ENCODE measurements at regions not wholly inside any gene's neighbourhood (a gene's known extent, or its start where the extent isn't known, plus 50 kb on each side); places are given as distances from the start of the nearest gene placed in this dataset.
"Not testable (repeated sequence)": the region's sequence is repeated elsewhere in the genome, so short reads cannot be mapped to it uniquely, and the experiment has no call there.

GRCh38 chr9:24856601-24857000, 310.9 kb upstream of the IZUMO3 start:
- H3K79me2 ChIP-seq (ENCODE audit: insufficient read depth); CTCF ChIA-PET; H3K4me1 ChIP-seq (ENCODE audit: control insufficient read depth in 1 of 2, insufficient read depth in 2 of 2, low read depth in 1 of 2, low read length in 1 of 2); H4K20me1 ChIP-seq (ENCODE audit: insufficient read depth); H3K9me3 ChIP-seq; POLR2A ChIA-PET; H2AFZ ChIP-seq (ENCODE audit: low read depth); DNase-seq; H3K4me2 ChIP-seq; H3K36me3 ChIP-seq (replicated peaks in 1 of 2; ENCODE audit: control insufficient read depth in 1 of 2, insufficient read depth in 2 of 2, low read length in 1 of 2); H3K27me3 ChIP-seq (ENCODE audit: insufficient read depth); H3K9me2 ChIP-seq; H3F3A ChIP-seq (replicated peaks; ENCODE audit: insufficient read depth); H3K27ac ChIP-seq (ENCODE audit: low read depth in 2 of 2, low read length in 1 of 2); H3K9ac ChIP-seq; H3K4me3 ChIP-seq (ENCODE audit: low read depth in 2 of 2, low read length in 1 of 2): not testable (repeated sequence)
- 0% methylated on average over 1 of the region's 1 CpG for WGBS (ENCODE audit: low lambda C conversion rate)

DNA sequence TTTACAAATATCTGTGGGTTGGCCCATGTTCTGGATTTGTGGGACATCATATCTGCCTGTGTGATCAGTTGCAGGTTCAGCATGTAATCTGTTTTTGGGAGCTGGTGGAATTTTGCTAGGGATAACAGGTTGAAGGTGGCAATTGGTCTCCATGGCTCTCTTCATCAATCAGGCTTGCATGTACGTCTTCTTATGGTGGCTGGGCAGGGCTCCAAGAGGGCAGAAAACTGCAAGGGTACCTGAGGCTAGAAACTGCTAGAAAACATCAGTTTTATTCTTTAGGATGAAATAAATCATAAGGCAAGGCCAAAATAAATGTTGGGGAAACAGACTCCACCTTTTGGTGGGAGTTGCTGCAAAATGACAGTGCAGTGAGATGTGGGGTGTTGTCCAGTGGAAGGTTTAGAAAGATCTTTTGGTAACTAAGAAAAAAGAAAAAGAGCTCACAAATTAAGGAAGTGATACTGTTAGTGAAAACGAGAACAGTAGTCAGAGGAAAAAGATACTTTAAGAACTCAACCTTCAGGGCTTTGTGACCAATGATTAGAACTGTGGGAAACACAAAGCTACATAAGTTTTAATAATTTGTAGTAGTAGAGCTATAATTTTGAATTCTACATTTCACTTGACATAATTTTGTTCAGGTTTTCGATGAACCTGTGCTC, 300.7 kb upstream of the IZUMO3 start:
- H3K9ac ChIP-seq, result no peak overlapping the region
- CTCF ChIA-PET, result no interaction called here
- POLR2A ChIA-PET, result no interaction called here
- no peaks in the 10 kb centered on the region for H3K79me2 ChIP-seq (ENCODE audit: insufficient read depth)
- no peaks in the 10 kb centered on the region for H3K4me1 ChIP-seq (ENCODE audit: control insufficient read depth in 1 of 2, insufficient read depth in 2 of 2, low read depth in 1 of 2, low read length in 1 of 2)
- no peaks in the 10 kb centered on the region for H3F3A ChIP-seq (replicated peaks; ENCODE audit: insufficient read depth)
- WGBS (ENCODE audit: low lambda C conversion rate), result 16% methylated on average over 3 of the region's 3 CpGs
- H3K27ac ChIP-seq (ENCODE audit: low read depth in 2 of 2, low read length in 1 of 2), result no peak overlapping the region
- H3K9me3 ChIP-seq, result no peaks in the 10 kb centered on the region
- no peaks in the 10 kb centered on the region for H4K20me1 ChIP-seq (ENCODE audit: insufficient read depth)
- no peak overlapping the region for H2AFZ ChIP-seq (ENCODE audit: low read depth)
- TF ChIP-seq EP300 (IDR thresholded peaks at IDR 0.05; ENCODE audit: borderline replicate concordance in 1 of 2, low read depth in 1 of 2, low read length in 1 of 2), result no peak
- no peaks in the 10 kb centered on the region for H3K9me2 ChIP-seq
- no peaks in the 10 kb centered on the region for H3K27me3 ChIP-seq (ENCODE audit: insufficient read depth)
- no peak for DNase-seq
- H3K36me3 ChIP-seq (replicated peaks in 1 of 2; ENCODE audit: control insufficient read depth in 1 of 2, insufficient read depth in 2 of 2, low read length in 1 of 2), result no peaks in the 10 kb centered on the region
- H3K4me2 ChIP-seq, result no peak overlapping the region
- H3K4me3 ChIP-seq (ENCODE audit: low read depth in 2 of 2, low read length in 1 of 2), result no peak overlapping the region

DNA sequence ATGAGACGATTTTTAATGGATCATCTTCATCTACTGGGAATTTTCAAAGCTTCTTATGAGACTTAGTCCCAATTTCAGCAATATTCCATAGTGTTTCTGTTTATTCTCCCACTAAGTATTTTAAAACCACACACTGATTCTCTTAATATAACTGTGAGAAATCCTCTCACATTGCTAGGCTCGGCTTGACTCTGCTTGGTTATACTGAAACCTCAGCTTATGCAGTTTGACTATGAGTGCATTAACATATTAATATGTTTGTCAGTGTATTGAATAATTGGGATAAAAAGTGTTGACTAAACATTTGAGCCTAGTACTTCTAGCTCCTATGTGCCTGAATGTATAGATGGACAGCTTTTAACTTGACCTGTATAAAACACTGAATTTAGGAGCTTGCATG, 298.5 kb upstream of the IZUMO3 start:
- Histone ChIP-seq H3K4me3 (ENCODE audit: low read depth in 2 of 2, low read length in 1 of 2) (no peak overlapping the region), H3K9me2 (no peaks in the 10 kb centered on the region; the same call in 1 of the 2 replicates), H2AFZ (ENCODE audit: low read depth) (no peak overlapping the region), H4K20me1 (ENCODE audit: insufficient read depth) (no peaks in the 10 kb centered on the region), H3K36me3 (replicated peaks in 1 of 2; ENCODE audit: control insufficient read depth in 1 of 2, insufficient read depth in 2 of 2, low read length in 1 of 2) (no peaks in the 10 kb centered on the region), H3F3A (replicated peaks; ENCODE audit: insufficient read depth) (no peaks in the 10 kb centered on the region), H3K9ac (no peak overlapping the region), H3K27me3 (ENCODE audit: insufficient read depth) (no peaks in the 10 kb centered on the region), H3K4me1 (ENCODE audit: control insufficient read depth in 1 of 2, insufficient read depth in 2 of 2, low read depth in 1 of 2, low read length in 1 of 2) (no peaks in the 10 kb centered on the region), H3K79me2 (ENCODE audit: insufficient read depth) (no peaks in the 10 kb centered on the region), H3K9me3 (no peaks in the 10 kb centered on the region), H3K27ac (ENCODE audit: low read depth in 2 of 2, low read length in 1 of 2) (no peak overlapping the region), H3K4me2 (no peak overlapping the region)
- DNase-seq, result no peak
- TF ChIP-seq IRF3 (IDR thresholded peaks at IDR 0.05; ENCODE audit: low read depth, low read length), result no peak
- no peak for TF ChIP-seq RCOR1 (IDR thresholded peaks at IDR 0.05; ENCODE audit: low read length)
- TF ChIP-seq ZBTB33 (IDR thresholded peaks at IDR 0.05; ENCODE audit: borderline replicate concordance, low read depth), result no peak
- no peak for TF ChIP-seq FOXJ3 (CRISPR knock-in tag; IDR thresholded peaks at IDR 0.05)
- no peak for TF ChIP-seq MEF2A (IDR thresholded peaks at IDR 0.05; ENCODE audit: borderline replicate concordance, low read depth)
- no peak for TF ChIP-seq JUND (IDR thresholded peaks at IDR 0.05)
- TF ChIP-seq, protein P1, sequence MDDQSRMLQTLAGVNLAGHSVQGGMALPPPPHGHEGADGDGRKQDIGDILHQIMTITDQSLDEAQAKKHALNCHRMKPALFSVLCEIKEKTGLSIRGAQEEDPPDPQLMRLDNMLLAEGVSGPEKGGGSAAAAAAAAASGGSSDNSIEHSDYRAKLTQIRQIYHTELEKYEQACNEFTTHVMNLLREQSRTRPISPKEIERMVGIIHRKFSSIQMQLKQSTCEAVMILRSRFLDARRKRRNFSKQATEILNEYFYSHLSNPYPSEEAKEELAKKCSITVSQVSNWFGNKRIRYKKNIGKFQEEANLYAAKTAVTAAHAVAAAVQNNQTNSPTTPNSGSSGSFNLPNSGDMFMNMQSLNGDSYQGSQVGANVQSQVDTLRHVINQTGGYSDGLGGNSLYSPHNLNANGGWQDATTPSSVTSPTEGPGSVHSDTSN (IDR thresholded peaks at IDR 0.05), result no peak
- CTCF ChIA-PET, result interaction anchor here (2.1 kb wide), 1 partner anchor 505 kb away, joined by 5 read pairs; no protein-coding TSS in a partner anchor
- POLR2A ChIA-PET, result no interaction called here
- 19% methylated on average over 2 of the region's 2 CpGs for WGBS (ENCODE audit: low lambda C conversion rate)
